SK-N-MC (cell line): ENCODE measurements at regions not wholly inside any gene's neighbourhood (a gene's known extent, or its start where the extent isn't known, plus 50 kb on each side); places are given as distances from the start of the nearest gene placed in this dataset.
"Not testable (repeated sequence)": the region's sequence is repeated elsewhere in the genome, so short reads cannot be mapped to it uniquely, and the experiment has no call there.

Source experiments
- DNase-seq: peaks from one replicate; pipeline ENCODE4 v3.0.0-alpha.2; 2011; ENCODE audit warnings: low read depth, low spot score
- H3K27ac ChIP-seq: fragments of 200-600 bp; sonication (generic); 2 replicates; pipeline ENCODE4 v1.5.1; 2016; ENCODE audit warnings: mixed run types
- H3K36me3 ChIP-seq: fragments of 200-600 bp; sonication (generic); 2 replicates; pipeline ENCODE4 v1.6.1; 2017; ENCODE audit warnings: antibody characterized with exemption, low read length, mixed read lengths; ENCODE audit not compliant: insufficient read depth
- H3K4me3 ChIP-seq: fragments of 200-600 bp; sonication (generic); 2 replicates; pipeline ENCODE4 v1.5.1; 2016
- H3K9ac ChIP-seq: fragments of 200-600 bp; sonication (generic); 2 replicates; pipeline ENCODE4 v1.8.0; 2017; ENCODE audit warnings: mixed run types, mixed read lengths; ENCODE audit not compliant: insufficient read length
- H3K9me3 ChIP-seq: fragments of 200-600 bp; sonication (generic); 2 replicates; pipeline ENCODE4 v1.6.1; 2017; ENCODE audit warnings: low read depth, mild to moderate bottlenecking, antibody characterized with exemption, low read length, moderate library complexity, mixed read lengths
- EZH2 ChIP-seq: fragments of 200-600 bp; sonication (generic); IDR thresholded peaks from one replicate; pipeline ENCODE4 v1.6.1; 2017; ENCODE audit warnings: antibody characterized with exemption
- FOXP2 ChIP-seq: optimal IDR thresholded peaks from 2 replicates; pipeline ENCODE3; 2011; ENCODE audit warnings: mild to moderate bottlenecking, moderate library complexity; ENCODE audit not compliant: insufficient read depth; ENCODE audit errors: extremely low read length, control extremely low read depth
- POLR2AphosphoS5 ChIP-seq: IDR thresholded peaks from 2 replicates; pipeline ENCODE4 v1.6.1; 2012; ENCODE audit warnings: mild to moderate bottlenecking, low read depth, low read length, borderline replicate concordance

DNA sequence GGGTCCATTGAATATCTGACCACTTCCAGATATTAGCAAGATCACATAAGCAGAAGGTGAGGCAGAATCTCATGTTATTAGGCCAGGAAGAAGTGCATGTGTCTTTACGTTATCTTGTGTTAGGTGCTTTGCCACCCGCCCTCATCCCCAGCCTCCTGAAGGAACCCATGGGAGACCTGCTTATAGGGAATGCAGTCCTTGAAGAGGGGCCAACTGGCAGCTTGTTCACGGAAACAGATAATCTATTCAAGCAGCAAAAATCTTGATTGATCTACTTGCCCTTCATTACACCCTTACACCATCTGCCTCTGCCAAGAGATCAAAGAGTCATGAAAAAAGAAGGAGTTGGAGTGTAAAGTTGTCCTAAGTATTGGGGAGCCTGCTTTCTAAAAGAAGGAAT, 576.4 kb downstream of the HTR1B start:
- H3K36me3 ChIP-seq = no peaks in the 10 kb centered on the region
- DNase-seq = no peak
- H3K27ac ChIP-seq = no peak overlapping the region
- H3K9me3 ChIP-seq = no peaks in the 10 kb centered on the region
- no peak overlapping the region for H3K9ac ChIP-seq
- no peak overlapping the region for H3K4me3 ChIP-seq
- TF ChIP-seq FOXP2 (no peak), EZH2 (no peak), POLR2AphosphoS5 (no peak)

DNA sequence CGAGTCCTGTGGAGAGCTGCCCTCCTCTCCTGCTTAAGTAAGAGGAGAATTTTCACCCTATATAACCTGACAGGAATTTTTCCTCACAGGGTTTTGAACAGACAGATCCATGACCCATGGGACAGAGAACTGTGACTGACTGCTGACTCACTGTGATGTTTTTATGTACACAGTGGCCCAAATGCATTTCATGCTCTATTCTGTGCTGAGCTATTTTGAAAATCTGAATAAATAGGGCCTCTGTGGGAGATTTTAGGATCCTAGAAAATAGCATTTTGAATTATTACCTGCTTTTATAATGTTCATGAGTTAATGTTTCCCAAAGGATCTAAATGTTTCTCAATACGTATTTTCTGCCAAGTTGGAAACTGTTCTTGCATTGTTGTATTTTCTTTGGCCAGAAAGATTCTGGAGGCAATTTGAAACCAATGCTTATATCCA, 577.4 kb downstream of the HTR1B start:
- H3K9ac ChIP-seq = no peak overlapping the region
- no peaks in the 10 kb centered on the region for H3K9me3 ChIP-seq
- TF ChIP-seq FOXP2 = no peak
- no peaks in the 10 kb centered on the region for H3K36me3 ChIP-seq
- H3K27ac ChIP-seq = no peak overlapping the region
- DNase-seq = no peak
- no peak overlapping the region for H3K4me3 ChIP-seq

DNA sequence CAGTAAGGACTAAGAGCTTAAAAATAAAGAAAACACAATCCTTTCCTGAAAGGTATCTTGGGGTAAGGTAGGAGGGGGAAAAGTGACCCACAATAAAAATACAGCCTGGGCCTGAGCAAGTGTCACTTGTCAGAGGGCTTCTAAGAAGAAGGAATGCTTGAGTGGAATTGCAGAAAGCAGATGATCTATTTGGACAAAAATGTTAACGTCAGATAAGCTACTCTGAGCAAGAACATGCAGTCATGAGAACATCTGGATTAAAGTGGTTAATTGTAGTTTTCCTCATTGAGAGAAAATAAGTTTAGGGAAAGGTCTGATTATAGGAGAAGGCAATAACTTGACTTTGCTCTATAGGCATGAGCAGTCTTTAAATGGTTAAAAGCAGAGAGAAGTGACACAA, 581.9 kb downstream of the HTR1B start:
- Histone ChIP-seq H3K27ac (no peak overlapping the region), H3K36me3 (no peaks in the 10 kb centered on the region), H3K9me3 (no peaks in the 10 kb centered on the region), H3K9ac (no peak overlapping the region), H3K4me3 (no peak overlapping the region)
- TF ChIP-seq FOXP2 (no peak), POLR2AphosphoS5 (no peak), EZH2 (no peak)
- no peak for DNase-seq

DNA sequence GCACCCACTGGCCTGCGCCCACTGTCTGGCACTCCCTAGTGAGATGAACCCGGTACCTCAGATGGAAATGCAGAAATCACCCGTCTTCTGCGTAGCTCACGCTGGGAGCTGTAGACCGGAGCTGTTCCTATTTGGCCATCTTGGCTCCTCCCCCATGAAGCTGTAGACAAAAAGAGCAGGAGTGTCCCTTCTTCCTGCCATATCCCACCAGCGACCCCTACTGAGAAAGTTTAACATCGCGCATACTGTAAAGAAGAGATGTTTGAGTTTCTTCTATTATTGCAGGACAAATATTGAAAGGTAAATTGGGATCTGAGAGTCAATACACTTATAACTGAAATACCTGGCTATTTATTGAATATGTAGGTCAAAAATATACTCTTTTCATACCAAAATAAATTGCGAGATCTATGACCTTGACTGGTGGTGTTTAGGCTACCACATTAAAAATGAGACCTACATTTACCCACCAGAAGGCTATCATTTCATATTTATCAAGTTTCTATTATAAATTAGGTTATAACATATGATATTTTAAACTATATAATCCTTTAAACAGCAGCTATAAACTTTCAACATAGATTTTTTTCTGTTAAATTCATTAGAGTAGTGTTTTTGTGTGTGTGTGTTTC, 586.3 kb downstream of the HTR1B start:
- no peak overlapping the region for H3K27ac ChIP-seq
- H3K9me3 ChIP-seq = no peaks in the 10 kb centered on the region
- 0 out of 2 replicates have a peak overlapping the region, but pooled peaks have one; percentile 45 for H3K4me3 ChIP-seq
- H3K9ac ChIP-seq = no peak overlapping the region
- peak; percentile 57 for DNase-seq
- TF ChIP-seq POLR2AphosphoS5 (no peak), EZH2 (no peak), FOXP2 (no peak)
- H3K36me3 ChIP-seq = no peaks in the 10 kb centered on the region

DNA sequence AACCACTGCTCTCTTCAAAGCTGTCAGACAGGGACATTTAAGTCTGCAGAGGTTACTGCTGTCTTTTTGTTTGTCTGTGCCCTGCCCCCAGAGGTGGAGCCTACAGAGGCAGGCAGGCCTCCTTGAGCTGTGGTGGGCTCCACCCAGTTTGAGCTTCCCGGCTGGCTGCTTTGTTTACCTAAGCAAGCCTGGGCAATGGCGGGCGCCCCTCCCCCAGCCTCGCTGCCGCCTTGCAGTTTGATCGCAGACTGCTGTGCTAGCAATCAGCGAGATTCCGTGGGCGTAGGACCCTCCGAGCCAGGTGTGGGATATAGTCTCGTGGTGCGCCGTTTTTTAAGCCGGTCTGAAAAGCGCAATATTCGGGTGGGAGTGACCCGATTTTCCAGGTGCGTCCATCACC, 586.9 kb downstream of the HTR1B start:
- H3K4me3 ChIP-seq, H3K9ac ChIP-seq, H3K27ac ChIP-seq, H3K9me3 ChIP-seq, DNase-seq, H3K36me3 ChIP-seq: not testable (repeated sequence)

DNA sequence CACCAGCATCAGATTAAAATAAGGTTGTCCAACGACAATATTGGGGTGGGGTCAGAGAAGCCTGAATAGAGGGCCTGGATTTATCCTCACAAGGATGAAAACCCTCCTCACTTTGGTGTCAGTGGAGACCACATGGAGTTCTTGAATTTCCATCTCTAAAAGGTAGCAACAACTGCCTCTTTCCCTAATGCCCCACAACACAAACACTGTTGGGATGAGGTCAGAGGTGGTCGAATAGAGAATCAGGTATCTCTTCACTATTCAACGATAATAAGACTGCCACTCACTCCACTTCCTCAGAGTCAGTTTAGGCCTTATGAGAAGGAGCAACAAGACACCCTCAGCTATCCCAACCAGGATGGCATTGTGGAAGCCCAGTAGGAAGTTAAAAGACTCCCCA, 596.1 kb downstream of the HTR1B start:
- no peak overlapping the region for H3K27ac ChIP-seq
- no peak overlapping the region for H3K9ac ChIP-seq
- H3K9me3 ChIP-seq = no peaks in the 10 kb centered on the region
- H3K36me3 ChIP-seq = no peaks in the 10 kb centered on the region
- no peak overlapping the region for H3K4me3 ChIP-seq
- TF ChIP-seq EZH2 = no peak
- no peak for TF ChIP-seq POLR2AphosphoS5
- TF ChIP-seq FOXP2 = no peak
- no peak for DNase-seq

DNA sequence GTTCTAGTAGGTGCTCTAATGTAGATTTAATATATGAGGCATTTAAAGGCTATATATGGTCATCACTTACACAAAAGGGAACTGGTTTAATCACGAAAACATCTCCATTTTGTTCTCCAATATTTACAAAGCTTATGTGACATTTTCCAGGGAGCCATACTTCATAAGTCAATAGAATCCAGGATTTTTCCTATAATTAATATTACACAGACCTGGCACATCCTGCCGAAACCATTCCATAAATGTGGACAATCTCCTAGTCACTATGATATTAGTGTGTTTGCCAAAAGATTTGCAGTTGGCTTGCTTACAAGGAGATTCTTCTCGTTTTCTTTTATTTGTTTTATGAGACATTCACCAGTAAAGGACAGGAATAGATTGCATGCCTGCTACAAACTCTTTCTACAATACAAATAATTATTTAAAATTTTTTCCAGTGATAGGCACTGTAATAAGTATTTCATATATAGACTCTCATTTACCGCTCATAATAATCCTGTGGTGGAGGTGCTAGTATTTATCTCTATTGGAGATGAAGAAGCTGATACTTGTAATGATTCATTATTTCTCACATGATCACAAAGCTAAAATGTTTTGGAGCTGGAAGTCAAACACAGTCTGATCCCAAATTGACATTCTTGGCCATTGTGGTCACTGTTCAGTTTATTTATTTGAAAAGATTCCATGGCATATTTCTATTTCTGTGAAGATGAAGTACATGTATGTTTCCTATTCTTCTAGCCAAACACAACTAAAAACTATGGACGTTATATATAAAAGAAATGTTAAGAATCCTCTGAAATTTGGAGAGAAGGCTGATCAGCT, 597.0 kb downstream of the HTR1B start:
- H3K4me3 ChIP-seq = no peak overlapping the region
- no peaks in the 10 kb centered on the region for H3K36me3 ChIP-seq
- TF ChIP-seq FOXP2 = no peak
- TF ChIP-seq EZH2 = no peak
- TF ChIP-seq POLR2AphosphoS5 = no peak
- H3K9ac ChIP-seq = no peak overlapping the region
- no peak overlapping the region for H3K27ac ChIP-seq
- no peaks in the 10 kb centered on the region for H3K9me3 ChIP-seq
- DNase-seq = no peak

DNA sequence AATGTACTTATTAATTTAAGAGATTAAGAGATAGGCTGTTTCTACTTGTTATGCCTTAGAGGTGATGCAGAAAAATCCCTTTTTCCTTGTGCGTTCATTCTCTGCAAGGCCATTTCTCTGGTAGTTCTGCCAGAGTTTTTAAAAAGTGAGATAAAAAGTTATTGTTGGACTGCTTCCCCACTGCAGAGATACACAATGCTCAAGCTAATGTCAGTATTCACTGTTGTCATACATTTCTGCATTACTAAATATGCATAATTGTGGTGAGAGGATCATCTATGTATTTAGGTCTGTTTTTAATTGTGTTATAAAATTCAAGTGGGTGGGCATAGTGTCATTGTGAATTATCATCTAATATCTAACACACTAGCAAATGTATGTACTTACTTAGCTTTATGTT, 600.4 kb downstream of the HTR1B start:
- no peak for DNase-seq
- no peaks in the 10 kb centered on the region for H3K36me3 ChIP-seq
- no peak overlapping the region for H3K27ac ChIP-seq
- no peak for TF ChIP-seq FOXP2
- no peak for TF ChIP-seq EZH2
- no peak for TF ChIP-seq POLR2AphosphoS5
- H3K4me3 ChIP-seq = no peak overlapping the region
- H3K9ac ChIP-seq = no peak overlapping the region
- no peaks in the 10 kb centered on the region for H3K9me3 ChIP-seq

DNA sequence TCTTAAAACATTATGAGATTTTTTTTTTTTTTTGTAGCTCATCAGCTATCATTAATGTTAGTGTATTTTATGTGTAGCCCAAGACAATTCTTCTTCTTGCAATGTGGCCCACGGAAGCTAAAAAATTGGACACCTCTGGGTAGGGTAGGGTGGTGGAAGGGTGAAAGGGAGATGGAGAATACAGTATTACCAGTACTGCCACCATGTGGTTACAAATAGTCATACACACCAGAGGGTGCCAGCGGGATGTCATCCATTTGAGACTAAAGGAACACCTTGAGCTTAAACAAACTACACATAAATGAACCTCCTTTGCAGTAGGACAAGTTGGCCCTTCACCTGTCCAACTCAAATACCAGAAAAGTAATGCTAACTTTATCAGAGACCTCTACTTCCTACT, 601.9 kb downstream of the HTR1B start:
- DNase-seq = no peak
- H3K9ac ChIP-seq = no peak overlapping the region

More for the DNA sequence above, 601.9 kb downstream of the HTR1B start:
- Histone ChIP-seq H3K9me3 (no peaks in the 10 kb centered on the region), H3K4me3 (no peak overlapping the region), H3K27ac (no peak overlapping the region), H3K36me3 (no peaks in the 10 kb centered on the region)
- no peak for TF ChIP-seq FOXP2
- no peak for TF ChIP-seq EZH2
- no peak for TF ChIP-seq POLR2AphosphoS5
